K562 (cell line): ENCODE measurements at regions not wholly inside any gene's neighbourhood (a gene's known extent, or its start where the extent isn't known, plus 50 kb on each side); places are given as distances from the start of the nearest gene placed in this dataset.
A peak's percentile ranks its signal among the peaks of the same experiment; 100 is the strongest.

Experiments
- ARID2 ChIP-seq: fragments of 450-650 bp; IDR thresholded peaks from 2 replicates; pipeline ENCODE4 v1.6.1; 2017; ENCODE audit warnings: antibody characterized with exemption, mild to moderate bottlenecking
- ATF2 ChIP-seq: sonication (generic); formaldehyde crosslinking; IDR thresholded peaks from 2 replicates; pipeline ENCODE4 v1.8.1; 2022; ENCODE audit warnings: missing genetic modification reagents
- BDP1 ChIP-seq: IDR thresholded peaks from 3 replicates; pipeline ENCODE4 v1.6.1; 2011; ENCODE audit not compliant: insufficient read length, insufficient read depth
- CEBPZ ChIP-seq: fragments of 150-350 bp; IDR thresholded peaks from 2 replicates; pipeline ENCODE4 v1.6.1; 2014; ENCODE audit warnings: low read depth, mild to moderate bottlenecking, low read length, borderline replicate concordance
- CHD1 ChIP-seq: fragments of 200-600 bp; sonication (generic); IDR thresholded peaks from one replicate; pipeline ENCODE4 v1.6.1; 2012; ENCODE audit warnings: mild to moderate bottlenecking, moderate library complexity, low read length, inconsistent platforms
- E4F1 ChIP-seq: fragments of 250-450 bp; sonication (Bioruptor Pico); IDR thresholded peaks from 2 replicates; pipeline ENCODE4 v1.5.0; 2021; ENCODE audit warnings: mild to moderate bottlenecking, borderline replicate concordance
- HEY1 ChIP-seq: fragments of 250-450 bp; sonication (Bioruptor Pico); IDR thresholded peaks from 2 replicates; pipeline ENCODE4 v1.5.0; 2020; ENCODE audit warnings: mild to moderate bottlenecking, moderate library complexity, borderline replicate concordance
- HNRNPUL1 ChIP-seq: fragments of 200-400 bp; formaldehyde crosslinking; IDR thresholded peaks from 2 replicates; pipeline ENCODE4 v1.6.1; 2017; ENCODE audit warnings: low read length
- KAT8 ChIP-seq: fragments of 450-650 bp; IDR thresholded peaks from 2 replicates; pipeline ENCODE4 v1.6.1; 2016; ENCODE audit warnings: low read depth, mild to moderate bottlenecking
- MCM2 ChIP-seq: fragments of 450-650 bp; IDR thresholded peaks from 2 replicates; pipeline ENCODE4 v1.6.1; 2017; ENCODE audit warnings: low read depth, mild to moderate bottlenecking
- MYNN ChIP-seq, 2 experiments: sonication (generic); formaldehyde crosslinking in 1 of 2; IDR thresholded peaks; 2 replicates each; pipeline versions ENCODE4 v1.5.0 to v1.6.1; 2016 to 2020; ENCODE audit warnings: antibody characterized with exemption in 1 of 2, missing genetic modification reagents in 1 of 2
- NRF1 ChIP-seq, 2 experiments: fragments of 450-650 bp; IDR thresholded peaks in 1 of 2; conservative IDR thresholded peaks in 1 of 2; 2 replicates each; pipeline ENCODE4 v1.6.1; 2014; ENCODE audit warnings: mild to moderate bottlenecking in 2 of 2
- POLR3A ChIP-seq: IDR thresholded peaks from 2 replicates; pipeline ENCODE4 v1.6.1; 2011; ENCODE audit warnings: borderline replicate concordance, mild to moderate bottlenecking, moderate library complexity; ENCODE audit not compliant: insufficient read length, insufficient read depth; ENCODE audit errors: extremely low read depth
- PPARD ChIP-seq: fragments of 250-450 bp; sonication (Bioruptor Pico); IDR thresholded peaks from 2 replicates; pipeline ENCODE4 v1.8.0; 2022; ENCODE audit warnings: inconsistent platforms, mild to moderate bottlenecking, moderate library complexity
- SIN3A ChIP-seq, 2 experiments: fragments of 150-350 bp in 1 of 2; IDR thresholded peaks; 2 replicates each; pipeline ENCODE4 v1.6.1; 2011 to 2016; ENCODE audit warnings: borderline replicate concordance in 2 of 2, low read depth in 2 of 2, low read length in 2 of 2, mild to moderate bottlenecking in 2 of 2, moderate library complexity in 2 of 2; ENCODE audit not compliant: control insufficient read depth in 1 of 2
- ZBED1 ChIP-seq: IDR thresholded peaks from 2 replicates; pipeline ENCODE4 v1.6.1; 2014
- ZNF184 ChIP-seq: sonication (generic); formaldehyde crosslinking; IDR thresholded peaks from 2 replicates; pipeline ENCODE4 v1.5.0; 2020; ENCODE audit warnings: missing genetic modification reagents
- ZNF232 ChIP-seq: sonication (generic); formaldehyde crosslinking; IDR thresholded peaks from 2 replicates; pipeline ENCODE4 v1.8.0; 2022; ENCODE audit warnings: mild to moderate bottlenecking, missing genetic modification reagents
- ZNF24 ChIP-seq: fragments of 450-650 bp; IDR thresholded peaks from 2 replicates; pipeline ENCODE4 v1.6.1; 2016
- ZNF253 ChIP-seq: fragments of 250-450 bp; sonication (Bioruptor Pico); conservative IDR thresholded peaks from 2 replicates; pipeline ENCODE4 v1.6.1; 2021; ENCODE audit warnings: mild to moderate bottlenecking
- ZNF785 ChIP-seq: fragments of 250-450 bp; sonication (Bioruptor Pico); IDR thresholded peaks from 2 replicates; pipeline ENCODE4 v1.4.0; 2020; ENCODE audit warnings: mild to moderate bottlenecking

- TF ChIP-seq NRF1 (conservative IDR thresholded peaks at IDR 0.05 in 1 of 2, IDR thresholded peaks at IDR 0.05 in 1 of 2) = peak; percentile 43 to 57
- no peak for TF ChIP-seq KAT8
- no peak for TF ChIP-seq ATF2 (CRISPR knock-in tag)
- TF ChIP-seq MCM2 = no peak
- TF ChIP-seq CHD1 = peak; percentile 75
- TF ChIP-seq ZNF253 (CRISPR knock-in tag) = no peak
- TF ChIP-seq ZBED1 = no peak; the same call in 1 of the 2 replicates
- TF ChIP-seq E4F1 (CRISPR knock-in tag) = no peak
- TF ChIP-seq ZNF184 (CRISPR knock-in tag) = no peak
- TF ChIP-seq ARID2 = 0 out of 2 replicates have a peak, but pooled peaks have one; percentile 32
- no peak for TF ChIP-seq CEBPZ
- no peak for TF ChIP-seq ZNF785
- no peak for TF ChIP-seq ZNF24
- no peak for TF ChIP-seq HEY1 (CRISPR knock-in tag)
- no peak for TF ChIP-seq ZNF232 (CRISPR knock-in tag)
- TF ChIP-seq SIN3A (IDR thresholded peaks at IDR 0.05; ENCODE audit: borderline replicate concordance in 2 of 2, control insufficient read depth in 1 of 2, low read depth in 2 of 2, low read length in 2 of 2) = no peak; a peak in 1 of 4 replicates
- TF ChIP-seq POLR3A = no peak
- no peak for TF ChIP-seq PPARD
- no peak for TF ChIP-seq BDP1
- TF ChIP-seq HNRNPUL1 = no peak
- no peak for TF ChIP-seq MYNN (IDR thresholded peaks at IDR 0.05)
- TF ChIP-seq MYNN (CRISPR knock-in tag; IDR thresholded peaks at IDR 0.05) = no peak
These were observed 100.9 kb downstream of the HFE start (continued) for GRCh38 chr6:26187981-26188635.
